ENCODE measurements at regions not wholly inside any gene's neighbourhood (a gene's known extent, or its start where the extent isn't known, plus 50 kb on each side); places are given as distances from the start of the nearest gene placed in this dataset.

DNA sequence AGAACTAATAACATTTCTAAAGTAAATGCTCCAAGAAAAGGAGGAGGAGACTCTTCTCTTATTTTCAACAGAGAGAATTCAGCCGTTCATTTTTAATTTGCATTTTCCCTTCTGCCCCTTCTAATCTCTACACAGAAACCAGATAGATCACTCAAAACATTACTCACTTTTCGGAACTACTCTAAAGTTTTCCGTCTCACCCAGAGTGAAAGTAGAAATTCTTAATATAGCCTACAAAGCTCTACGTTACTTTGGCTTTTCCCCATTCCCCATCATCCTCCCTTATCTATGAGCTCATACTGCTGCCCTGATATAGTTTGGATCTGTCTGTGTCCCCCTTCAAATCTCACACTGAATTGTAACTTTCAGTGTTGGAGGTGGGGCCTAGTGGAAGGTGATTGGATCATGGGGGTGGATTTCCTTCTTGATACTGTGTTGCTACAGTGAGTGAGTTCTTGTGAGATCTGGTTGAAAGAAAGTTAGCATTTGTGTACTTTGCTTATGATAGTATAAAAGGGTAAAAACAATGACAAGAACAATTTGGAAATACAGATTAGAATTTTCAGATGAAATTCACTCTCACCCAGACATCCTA, 188.2 kb downstream of the AMY1C start:
- TF ChIP-seq POLR2AphosphoS5 (IDR thresholded peaks at IDR 0.05; ENCODE audit: low read depth, low read length) (no peak), TAF1 (IDR thresholded peaks at IDR 0.05; ENCODE audit: borderline replicate concordance, insufficient read depth, low read length) (no peak), SIN3A (IDR thresholded peaks at IDR 0.05; ENCODE audit: borderline replicate concordance, insufficient read depth, low read length) (no peak), FOXP2 (optimal IDR thresholded peaks at IDR 0.05; ENCODE audit: borderline replicate concordance, extremely low read depth, extremely low read length, insufficient read depth) (no peak)
- TF ChIP-seq, protein P1, sequence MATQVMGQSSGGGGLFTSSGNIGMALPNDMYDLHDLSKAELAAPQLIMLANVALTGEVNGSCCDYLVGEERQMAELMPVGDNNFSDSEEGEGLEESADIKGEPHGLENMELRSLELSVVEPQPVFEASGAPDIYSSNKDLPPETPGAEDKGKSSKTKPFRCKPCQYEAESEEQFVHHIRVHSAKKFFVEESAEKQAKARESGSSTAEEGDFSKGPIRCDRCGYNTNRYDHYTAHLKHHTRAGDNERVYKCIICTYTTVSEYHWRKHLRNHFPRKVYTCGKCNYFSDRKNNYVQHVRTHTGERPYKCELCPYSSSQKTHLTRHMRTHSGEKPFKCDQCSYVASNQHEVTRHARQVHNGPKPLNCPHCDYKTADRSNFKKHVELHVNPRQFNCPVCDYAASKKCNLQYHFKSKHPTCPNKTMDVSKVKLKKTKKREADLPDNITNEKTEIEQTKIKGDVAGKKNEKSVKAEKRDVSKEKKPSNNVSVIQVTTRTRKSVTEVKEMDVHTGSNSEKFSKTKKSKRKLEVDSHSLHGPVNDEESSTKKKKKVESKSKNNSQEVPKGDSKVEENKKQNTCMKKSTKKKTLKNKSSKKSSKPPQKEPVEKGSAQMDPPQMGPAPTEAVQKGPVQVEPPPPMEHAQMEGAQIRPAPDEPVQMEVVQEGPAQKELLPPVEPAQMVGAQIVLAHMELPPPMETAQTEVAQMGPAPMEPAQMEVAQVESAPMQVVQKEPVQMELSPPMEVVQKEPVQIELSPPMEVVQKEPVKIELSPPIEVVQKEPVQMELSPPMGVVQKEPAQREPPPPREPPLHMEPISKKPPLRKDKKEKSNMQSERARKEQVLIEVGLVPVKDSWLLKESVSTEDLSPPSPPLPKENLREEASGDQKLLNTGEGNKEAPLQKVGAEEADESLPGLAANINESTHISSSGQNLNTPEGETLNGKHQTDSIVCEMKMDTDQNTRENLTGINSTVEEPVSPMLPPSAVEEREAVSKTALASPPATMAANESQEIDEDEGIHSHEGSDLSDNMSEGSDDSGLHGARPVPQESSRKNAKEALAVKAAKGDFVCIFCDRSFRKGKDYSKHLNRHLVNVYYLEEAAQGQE (IDR thresholded peaks at IDR 0.05; ENCODE audit: insufficient read depth in 1 of 2, low read depth in 2 of 2, low read length in 2 of 2), result no peak
